H1 (cell line): ENCODE measurements at regions not wholly inside any gene's neighbourhood (a gene's known extent, or its start where the extent isn't known, plus 50 kb on each side); places are given as distances from the start of the nearest gene placed in this dataset.

Source experiments
- CTCF ChIA-PET: fragments of 300-600 bp; sonication (Branson Sonifier 250); formaldehyde crosslinking; loops from one replicate; lab custom pipeline; 2021; ENCODE audit not compliant: partially characterized antibody; lab: Charles Lee
- POLR2A ChIA-PET: fragments of 300-600 bp; sonication (Branson Sonifier 250); formaldehyde crosslinking; loops from one replicate; lab custom pipeline; 2021; ENCODE audit warnings: inconsistent platforms; ENCODE audit not compliant: partially characterized antibody; lab: Charles Lee
- DNase-seq, 2 experiments: peaks; one replicate each; pipeline versions ENCODE4 v3.0.0 to v3.0.0-alpha.2; 2010 to 2022; ENCODE audit warnings: low spot score in 2 of 2, low read depth in 1 of 2, mixed read lengths in 1 of 2
- FAIRE-seq: peaks from 2 replicates; lab custom pipeline; 2011; peaks lifted over from hg19 to GRCh38; lab: Jason Lieb, UNC
- H2AFZ ChIP-seq: 2 replicates; pipeline ENCODE4 v1.8.1; 2012; ENCODE audit warnings: low read length, inconsistent platforms
- H2AK5ac ChIP-seq: 2 replicates; pipeline ENCODE4 v1.6.1; 2013; ENCODE audit warnings: low read depth, low read length
- H2BK120ac ChIP-seq: replicated peaks from 2 replicates; pipeline ENCODE3; 2013; ENCODE audit warnings: low read depth, low read length, inconsistent platforms
- H2BK12ac ChIP-seq: 2 replicates; pipeline ENCODE4 v1.6.1; 2013; ENCODE audit warnings: low read depth, low read length
- H2BK15ac ChIP-seq: 2 replicates; pipeline ENCODE4 v1.6.1; 2013; ENCODE audit warnings: low read length
- H2BK20ac ChIP-seq: 2 replicates; pipeline ENCODE4 v1.6.1; 2013; ENCODE audit warnings: low read length
- H2BK5ac ChIP-seq: 2 replicates; pipeline ENCODE4 v1.6.1; 2013; ENCODE audit warnings: low read depth, low read length
- H3K14ac ChIP-seq: 2 replicates; pipeline ENCODE4 v1.6.1; 2013; ENCODE audit warnings: inconsistent platforms; ENCODE audit not compliant: insufficient read length
- H3K18ac ChIP-seq: 2 replicates; pipeline ENCODE4 v1.6.1; 2013; ENCODE audit warnings: low read length; ENCODE audit errors: extremely low read depth
- H3K23ac ChIP-seq: 2 replicates; pipeline ENCODE4 v1.6.1; 2013; ENCODE audit warnings: inconsistent platforms; ENCODE audit not compliant: insufficient read length
- H3K23me2 ChIP-seq: 2 replicates; pipeline ENCODE4 v1.6.1; 2013; ENCODE audit warnings: low read depth, low read length
- H3K27ac ChIP-seq: 2 replicates; pipeline ENCODE4 v1.6.1; 2011; ENCODE audit warnings: low read depth, low read length, inconsistent platforms
- H3K27me3 ChIP-seq, 4 experiments: replicated peaks in 1 of 4; 1 replicate in 1 of 4; 2 replicates in 3 of 4; pipeline versions ENCODE4 v1.6.1 to v1.8.1; 2011 to 2013; ENCODE audit warnings: low read length in 3 of 4, mild to moderate bottlenecking in 3 of 4, inconsistent platforms in 2 of 4, mixed read lengths in 2 of 4, moderate library complexity in 1 of 4; ENCODE audit not compliant: control insufficient read depth in 3 of 4, insufficient read depth in 3 of 4; ENCODE audit errors: extremely low read depth in 1 of 4
- H3K36me3 ChIP-seq, 4 experiments: 2 replicates each; pipeline versions ENCODE4 v1.6.1 to v1.8.1; 2011 to 2013; ENCODE audit warnings: mild to moderate bottlenecking in 4 of 4, low read length in 3 of 4, moderate library complexity in 2 of 4, control low read depth in 1 of 4, inconsistent platforms in 1 of 4; ENCODE audit not compliant: insufficient read depth in 4 of 4, control insufficient read depth in 2 of 4
- H3K4ac ChIP-seq: replicated peaks from 2 replicates; pipeline ENCODE3; 2013; ENCODE audit warnings: low read length, low read depth, mixed read lengths, inconsistent platforms; ENCODE audit not compliant: insufficient read length
- H3K4me1 ChIP-seq, 4 experiments: replicated peaks in 1 of 4; 1 replicate in 1 of 4; 2 replicates in 3 of 4; pipeline versions ENCODE4 v1.6.1 to v1.8.1; 2011 to 2013; ENCODE audit warnings: low read length in 3 of 4, inconsistent platforms in 2 of 4, mixed read lengths in 1 of 4; ENCODE audit not compliant: insufficient read depth in 4 of 4, control insufficient read depth in 3 of 4
- H3K4me2 ChIP-seq, 2 experiments: 2 replicates each; pipeline versions ENCODE4 v1.6.1 to v1.8.1; 2011 to 2013; ENCODE audit warnings: low read depth in 2 of 2, low read length in 2 of 2, control low read depth in 1 of 2, inconsistent platforms in 1 of 2, mild to moderate bottlenecking in 1 of 2; ENCODE audit not compliant: insufficient read depth in 1 of 2
- H3K4me3 ChIP-seq, 4 experiments: fragments of 200-600, 300-600 bp in 1 of 4; sonication (generic), shearing (Covaris generic), sonication (Bioruptor Twin) in 1 of 4; 2 replicates each; pipeline versions ENCODE4 v1.5.1 to v1.8.1; 2011 to 2016; ENCODE audit warnings: low read length in 4 of 4, low read depth in 3 of 4, control low read depth in 2 of 4, inconsistent platforms in 2 of 4, mild to moderate bottlenecking in 2 of 4, mixed read lengths in 1 of 4, moderate library complexity in 1 of 4; ENCODE audit not compliant: insufficient read depth in 2 of 4; ENCODE audit errors: extremely low read depth in 1 of 4
- H3K56ac ChIP-seq: replicated peaks from 2 replicates; pipeline ENCODE3; 2013; ENCODE audit warnings: low read depth, mild to moderate bottlenecking, mixed read lengths, low read length, inconsistent platforms; ENCODE audit not compliant: insufficient read length
- H3K79me1 ChIP-seq: 2 replicates; pipeline ENCODE4 v1.6.1; 2013; ENCODE audit warnings: low read depth, low read length, control low read depth
- H3K79me2 ChIP-seq, 2 experiments: 2 replicates each; pipeline versions ENCODE4 v1.6.1 to v1.8.1; 2012 to 2013; ENCODE audit warnings: low read length in 2 of 2, mild to moderate bottlenecking in 2 of 2, inconsistent platforms in 1 of 2; ENCODE audit not compliant: insufficient read depth in 2 of 2, control insufficient read depth in 1 of 2
- H3K9ac ChIP-seq, 4 experiments: replicated peaks in 1 of 4; 1 replicate in 1 of 4; 2 replicates in 3 of 4; pipeline versions ENCODE4 v1.6.1 to v1.8.1; 2011 to 2013; ENCODE audit warnings: low read depth in 3 of 4, low read length in 3 of 4, control low read depth in 2 of 4, mild to moderate bottlenecking in 2 of 4, moderate library complexity in 2 of 4, inconsistent platforms in 1 of 4; ENCODE audit errors: extremely low read depth in 1 of 4
- H3K9me3 ChIP-seq, 2 experiments: 2 replicates each; pipeline versions ENCODE4 v1.6.1 to v1.8.1; 2012 to 2013; ENCODE audit warnings: mild to moderate bottlenecking in 2 of 2, moderate library complexity in 2 of 2, control low read depth in 1 of 2, inconsistent platforms in 1 of 2, low read depth in 1 of 2, low read length in 1 of 2, mixed read lengths in 1 of 2; ENCODE audit not compliant: insufficient read depth in 2 of 2
- H4K20me1 ChIP-seq, 2 experiments: replicated peaks in 1 of 2; 2 replicates each; pipeline versions ENCODE3 to v1.8.1; 2011 to 2013; ENCODE audit warnings: inconsistent platforms in 2 of 2, low read length in 2 of 2, mild to moderate bottlenecking in 1 of 2; ENCODE audit not compliant: insufficient read depth in 2 of 2, control insufficient read depth in 1 of 2
- H4K5ac ChIP-seq: 2 replicates; pipeline ENCODE4 v1.6.1; 2013; ENCODE audit warnings: low read length, low read depth, mixed read lengths, inconsistent platforms; ENCODE audit not compliant: insufficient read length
- H4K8ac ChIP-seq: 2 replicates; pipeline ENCODE4 v1.8.0; 2013; ENCODE audit warnings: mild to moderate bottlenecking, moderate library complexity, low read length, inconsistent platforms; ENCODE audit not compliant: insufficient read depth; ENCODE audit errors: extremely low read depth
- H4K91ac ChIP-seq: replicated peaks from 2 replicates; pipeline ENCODE3; 2013; ENCODE audit warnings: low read length, mixed read lengths, inconsistent platforms; ENCODE audit not compliant: insufficient read length
- ASH2L ChIP-seq: fragments of 200-600, 300-600 bp; sonication (generic); IDR thresholded peaks from one replicate; pipeline ENCODE4 v1.7.1; 2017; ENCODE audit warnings: low read length
- BRCA1 ChIP-seq: IDR thresholded peaks from 2 replicates; pipeline ENCODE4 v1.6.1; 2012; ENCODE audit warnings: low read depth, low read length, improper control_type of control experiment
- CBX5 ChIP-seq: fragments of 300-800, 300-1000 bp; sonication (generic); IDR thresholded peaks from 2 replicates; pipeline ENCODE4 v1.7.1; 2016; ENCODE audit warnings: antibody characterized with exemption, low read length, low read depth
- GTF2F1 ChIP-seq: IDR thresholded peaks from 2 replicates; pipeline ENCODE4 v1.6.1; 2012; ENCODE audit warnings: low read depth, low read length, improper control_type of control experiment, borderline replicate concordance
- JUND ChIP-seq: IDR thresholded peaks from 2 replicates; pipeline ENCODE4 v1.6.1; 2011; ENCODE audit warnings: mild to moderate bottlenecking, improper control_type of control experiment, low read length
- KDM1A ChIP-seq: fragments of 200-600, 300-600 bp; sonication (generic); IDR thresholded peaks from 2 replicates; pipeline ENCODE4 v1.7.1; 2016; ENCODE audit warnings: mild to moderate bottlenecking, low read length, borderline replicate concordance
- POLR2AphosphoS5 ChIP-seq: IDR thresholded peaks from 2 replicates; pipeline ENCODE4 v1.6.1; 2011; ENCODE audit warnings: low read depth, low read length
- SIRT6 ChIP-seq: IDR thresholded peaks from one replicate; pipeline ENCODE4 v1.7.1; 2012; ENCODE audit warnings: low read length, inconsistent platforms
- SP2 ChIP-seq: IDR thresholded peaks from 2 replicates; pipeline ENCODE4 v1.6.1; 2012; ENCODE audit warnings: mild to moderate bottlenecking, low read length, inconsistent platforms
- TBP ChIP-seq: IDR thresholded peaks from 2 replicates; pipeline ENCODE4 v1.6.1; 2011; ENCODE audit warnings: low read depth, low read length, improper control_type of control experiment
- TCF12 ChIP-seq: IDR thresholded peaks from 2 replicates; pipeline ENCODE4 v1.6.1; 2011; ENCODE audit warnings: low read depth, mild to moderate bottlenecking, low read length
- YY1 ChIP-seq: IDR thresholded peaks from 2 replicates; pipeline ENCODE4 v1.6.1; 2011; ENCODE audit warnings: low read depth, mild to moderate bottlenecking, low read length
- WGBS, 2 experiments: shearing (Covaris generic) in 1 of 2; methylation state at CpG; one replicate each; pipeline versions ENCODE4 v1.1.6 to v1.1.7; 2013 to 2015; ENCODE audit warnings: low lambda C conversion rate in 2 of 2, mixed read lengths in 2 of 2, inconsistent platforms in 1 of 2, low coverage in 1 of 2, missing lambda C conversion rate in 1 of 2; ENCODE audit not compliant: insufficient replicate concordance in 2 of 2, insufficient coverage in 1 of 2, insufficient read length in 1 of 2; ENCODE audit errors: extremely low coverage in 1 of 2, missing lambda C conversion rate in 1 of 2; 5-methylcytosine and 5-hydroxymethylcytosine counted together
- TF ChIP-seq, protein P1 (sequence below), 3 experiments: IDR thresholded peaks; 1 replicate in 2 of 3; 2 replicates in 1 of 3; pipeline versions ENCODE4 v1.5.1 to v1.6.1; 2011; ENCODE audit warnings: low read length in 3 of 3, mild to moderate bottlenecking in 3 of 3, inconsistent platforms in 2 of 3, low read depth in 1 of 3, moderate library complexity in 1 of 3; ENCODE audit not compliant: insufficient read depth in 1 of 3; ENCODE audit errors: control extremely low read depth in 1 of 3

GRCh38 chr13:47564041-47564440 is 437.0 kb downstream of the SUCLA2 start:
- 0 out of 4 replicates have a peak overlapping the region, but pooled peaks of 1 of the 2 experiments have one; percentile 20 for H3K4me2 ChIP-seq
- no peak overlapping the region; the same call in 1 of the 2 replicates for H3K18ac ChIP-seq
- H4K5ac ChIP-seq, result peak overlapping the region; percentile 31
- H3K27me3 ChIP-seq, result no peaks in the 10 kb centered on the region
- H3K27ac ChIP-seq, result no peak overlapping the region
- H2BK5ac ChIP-seq, result no peak overlapping the region
- peaks cover 0 to 5% (median 1%) of the 10 kb centered on the region in 4 experiments; a peak in 4 of 7 replicates for H3K4me1 ChIP-seq
- no peak overlapping the region for H2BK15ac ChIP-seq
- H3K79me1 ChIP-seq, result no peaks in the 10 kb centered on the region
- no peak overlapping the region for H3K56ac ChIP-seq
- no peaks in the 10 kb centered on the region for H3K9me3 ChIP-seq
- peak overlapping the region; percentile 71; the same call in 1 of the 2 replicates for H4K8ac ChIP-seq
- no peak overlapping the region for H2AK5ac ChIP-seq
- FAIRE-seq (no peak), DNase-seq (peak; percentile 19 to 50)
- no peaks in the 10 kb centered on the region for H4K20me1 ChIP-seq
- no peak overlapping the region for H4K91ac ChIP-seq
- no peak overlapping the region for H3K9ac ChIP-seq
- no peak overlapping the region for H2BK20ac ChIP-seq
- no peaks in the 10 kb centered on the region for H3K23me2 ChIP-seq
- peak overlapping the region; percentile 71; the same call in 1 of the 2 replicates for H2BK12ac ChIP-seq
- ChIA-PET CTCF (interaction anchor here (1.0 to 2.7 kb wide), 5 partner anchors 11 to 105 kb away, joined by 4 to 12 read pairs (median 4); no protein-coding TSS in a partner anchor), POLR2A (no interaction called here)
- H3K14ac ChIP-seq, result no peak overlapping the region
- no peak overlapping the region for H3K4ac ChIP-seq
- H2AFZ ChIP-seq, result peak overlapping the region; percentile 94
- WGBS, 2 experiments, result 70% methylated on average over 7 of the region's 7 CpGs; no CpG with 5 or more reads in 1 of the 2 experiments
- H2BK120ac ChIP-seq, result no peak overlapping the region
- H3K79me2 ChIP-seq, result no peaks in the 10 kb centered on the region
- no peak overlapping the region for H3K23ac ChIP-seq
- H3K4me3 ChIP-seq, result no peak overlapping the region
- no peaks in the 10 kb centered on the region for H3K36me3 ChIP-seq
- TF ChIP-seq KDM1A (no peak), GTF2F1 (no peak), ASH2L (no peak), YY1 (no peak), TBP (no peak), JUND (no peak), POLR2AphosphoS5 (no peak), SP2 (no peak), CBX5 (no peak), BRCA1 (no peak), SIRT6 (no peak), TCF12 (no peak)
- TF ChIP-seq, protein P1, sequence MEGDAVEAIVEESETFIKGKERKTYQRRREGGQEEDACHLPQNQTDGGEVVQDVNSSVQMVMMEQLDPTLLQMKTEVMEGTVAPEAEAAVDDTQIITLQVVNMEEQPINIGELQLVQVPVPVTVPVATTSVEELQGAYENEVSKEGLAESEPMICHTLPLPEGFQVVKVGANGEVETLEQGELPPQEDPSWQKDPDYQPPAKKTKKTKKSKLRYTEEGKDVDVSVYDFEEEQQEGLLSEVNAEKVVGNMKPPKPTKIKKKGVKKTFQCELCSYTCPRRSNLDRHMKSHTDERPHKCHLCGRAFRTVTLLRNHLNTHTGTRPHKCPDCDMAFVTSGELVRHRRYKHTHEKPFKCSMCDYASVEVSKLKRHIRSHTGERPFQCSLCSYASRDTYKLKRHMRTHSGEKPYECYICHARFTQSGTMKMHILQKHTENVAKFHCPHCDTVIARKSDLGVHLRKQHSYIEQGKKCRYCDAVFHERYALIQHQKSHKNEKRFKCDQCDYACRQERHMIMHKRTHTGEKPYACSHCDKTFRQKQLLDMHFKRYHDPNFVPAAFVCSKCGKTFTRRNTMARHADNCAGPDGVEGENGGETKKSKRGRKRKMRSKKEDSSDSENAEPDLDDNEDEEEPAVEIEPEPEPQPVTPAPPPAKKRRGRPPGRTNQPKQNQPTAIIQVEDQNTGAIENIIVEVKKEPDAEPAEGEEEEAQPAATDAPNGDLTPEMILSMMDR (IDR thresholded peaks at IDR 0.05; ENCODE audit: control extremely low read depth in 1 of 3, insufficient read depth in 1 of 3, low read depth in 1 of 3, low read length in 3 of 3), result no peak
